ENCODE measurements at regions not wholly inside any gene's neighbourhood (a gene's known extent, or its start where the extent isn't known, plus 50 kb on each side); places are given as distances from the start of the nearest gene placed in this dataset.

DNA sequence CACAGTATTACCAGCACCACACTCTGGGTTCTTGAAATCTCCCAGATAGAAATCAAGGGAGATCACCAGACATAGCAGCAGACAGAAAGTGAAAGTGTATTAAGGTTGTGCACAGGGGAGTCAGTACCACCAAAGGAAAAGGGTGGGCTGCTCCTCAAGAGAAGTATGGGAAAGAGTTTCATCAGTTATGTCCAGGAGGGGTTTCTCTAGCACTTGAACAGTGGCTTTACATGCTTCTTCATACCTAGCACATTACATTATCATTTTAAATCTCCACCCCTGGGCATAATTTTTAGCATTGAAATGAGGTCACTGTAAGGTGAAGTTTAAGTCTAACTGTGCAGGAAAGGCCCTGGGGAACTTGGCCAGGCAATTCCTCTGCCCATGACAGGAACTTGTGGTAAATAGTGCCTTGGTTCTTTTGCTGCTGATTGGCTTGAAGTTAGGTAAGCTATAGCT lies 601.0 kb downstream of the NUF2 start:
- TF ChIP-seq SMC3 (IDR thresholded peaks at IDR 0.05; ENCODE audit: low read depth, low read length) (no peak), POLR2A (IDR thresholded peaks at IDR 0.05; ENCODE audit: low read depth, low read length) (no peak), CHD1 (IDR thresholded peaks at IDR 0.05; ENCODE audit: low read depth, low read length) (no peak), MAZ (IDR thresholded peaks at IDR 0.05; ENCODE audit: borderline replicate concordance, low read depth, low read length) (no peak), RAD21 (IDR thresholded peaks at IDR 0.05; ENCODE audit: low read length) (no peak), RCOR1 (IDR thresholded peaks at IDR 0.05; ENCODE audit: insufficient replicate concordance, low read length) (no peak), BHLHE40 (IDR thresholded peaks at IDR 0.05; ENCODE audit: low read depth, low read length) (no peak), RFX5 (IDR thresholded peaks at IDR 0.05; ENCODE audit: low read depth, low read length) (no peak), CEBPB (IDR thresholded peaks at IDR 0.05; ENCODE audit: low read depth, low read length) (no peak)
- TF ChIP-seq, protein P1, sequence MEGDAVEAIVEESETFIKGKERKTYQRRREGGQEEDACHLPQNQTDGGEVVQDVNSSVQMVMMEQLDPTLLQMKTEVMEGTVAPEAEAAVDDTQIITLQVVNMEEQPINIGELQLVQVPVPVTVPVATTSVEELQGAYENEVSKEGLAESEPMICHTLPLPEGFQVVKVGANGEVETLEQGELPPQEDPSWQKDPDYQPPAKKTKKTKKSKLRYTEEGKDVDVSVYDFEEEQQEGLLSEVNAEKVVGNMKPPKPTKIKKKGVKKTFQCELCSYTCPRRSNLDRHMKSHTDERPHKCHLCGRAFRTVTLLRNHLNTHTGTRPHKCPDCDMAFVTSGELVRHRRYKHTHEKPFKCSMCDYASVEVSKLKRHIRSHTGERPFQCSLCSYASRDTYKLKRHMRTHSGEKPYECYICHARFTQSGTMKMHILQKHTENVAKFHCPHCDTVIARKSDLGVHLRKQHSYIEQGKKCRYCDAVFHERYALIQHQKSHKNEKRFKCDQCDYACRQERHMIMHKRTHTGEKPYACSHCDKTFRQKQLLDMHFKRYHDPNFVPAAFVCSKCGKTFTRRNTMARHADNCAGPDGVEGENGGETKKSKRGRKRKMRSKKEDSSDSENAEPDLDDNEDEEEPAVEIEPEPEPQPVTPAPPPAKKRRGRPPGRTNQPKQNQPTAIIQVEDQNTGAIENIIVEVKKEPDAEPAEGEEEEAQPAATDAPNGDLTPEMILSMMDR (conservative IDR thresholded peaks at IDR 0.05; ENCODE audit: low read depth, low read length): no peak
- TF ChIP-seq, protein P2, sequence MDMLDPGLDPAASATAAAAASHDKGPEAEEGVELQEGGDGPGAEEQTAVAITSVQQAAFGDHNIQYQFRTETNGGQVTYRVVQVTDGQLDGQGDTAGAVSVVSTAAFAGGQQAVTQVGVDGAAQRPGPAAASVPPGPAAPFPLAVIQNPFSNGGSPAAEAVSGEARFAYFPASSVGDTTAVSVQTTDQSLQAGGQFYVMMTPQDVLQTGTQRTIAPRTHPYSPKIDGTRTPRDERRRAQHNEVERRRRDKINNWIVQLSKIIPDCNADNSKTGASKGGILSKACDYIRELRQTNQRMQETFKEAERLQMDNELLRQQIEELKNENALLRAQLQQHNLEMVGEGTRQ (IDR thresholded peaks at IDR 0.05; ENCODE audit: low read depth, low read length): no peak
- TF ChIP-seq, protein P3, sequence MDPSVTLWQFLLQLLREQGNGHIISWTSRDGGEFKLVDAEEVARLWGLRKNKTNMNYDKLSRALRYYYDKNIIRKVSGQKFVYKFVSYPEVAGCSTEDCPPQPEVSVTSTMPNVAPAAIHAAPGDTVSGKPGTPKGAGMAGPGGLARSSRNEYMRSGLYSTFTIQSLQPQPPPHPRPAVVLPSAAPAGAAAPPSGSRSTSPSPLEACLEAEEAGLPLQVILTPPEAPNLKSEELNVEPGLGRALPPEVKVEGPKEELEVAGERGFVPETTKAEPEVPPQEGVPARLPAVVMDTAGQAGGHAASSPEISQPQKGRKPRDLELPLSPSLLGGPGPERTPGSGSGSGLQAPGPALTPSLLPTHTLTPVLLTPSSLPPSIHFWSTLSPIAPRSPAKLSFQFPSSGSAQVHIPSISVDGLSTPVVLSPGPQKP (IDR thresholded peaks at IDR 0.05; ENCODE audit: borderline replicate concordance, low read depth, low read length): no peak

Data from IMR-90 (cell line).